ENCODE measurements at regions not wholly inside any gene's neighbourhood (a gene's known extent, or its start where the extent isn't known, plus 50 kb on each side); places are given as distances from the start of the nearest gene placed in this dataset.

- TF ChIP-seq, protein P1, sequence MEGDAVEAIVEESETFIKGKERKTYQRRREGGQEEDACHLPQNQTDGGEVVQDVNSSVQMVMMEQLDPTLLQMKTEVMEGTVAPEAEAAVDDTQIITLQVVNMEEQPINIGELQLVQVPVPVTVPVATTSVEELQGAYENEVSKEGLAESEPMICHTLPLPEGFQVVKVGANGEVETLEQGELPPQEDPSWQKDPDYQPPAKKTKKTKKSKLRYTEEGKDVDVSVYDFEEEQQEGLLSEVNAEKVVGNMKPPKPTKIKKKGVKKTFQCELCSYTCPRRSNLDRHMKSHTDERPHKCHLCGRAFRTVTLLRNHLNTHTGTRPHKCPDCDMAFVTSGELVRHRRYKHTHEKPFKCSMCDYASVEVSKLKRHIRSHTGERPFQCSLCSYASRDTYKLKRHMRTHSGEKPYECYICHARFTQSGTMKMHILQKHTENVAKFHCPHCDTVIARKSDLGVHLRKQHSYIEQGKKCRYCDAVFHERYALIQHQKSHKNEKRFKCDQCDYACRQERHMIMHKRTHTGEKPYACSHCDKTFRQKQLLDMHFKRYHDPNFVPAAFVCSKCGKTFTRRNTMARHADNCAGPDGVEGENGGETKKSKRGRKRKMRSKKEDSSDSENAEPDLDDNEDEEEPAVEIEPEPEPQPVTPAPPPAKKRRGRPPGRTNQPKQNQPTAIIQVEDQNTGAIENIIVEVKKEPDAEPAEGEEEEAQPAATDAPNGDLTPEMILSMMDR (IDR thresholded peaks at IDR 0.05; ENCODE audit: low read depth, low read length) = no peak
- H3K27ac ChIP-seq = no peak overlapping the region
- no peaks in the 10 kb centered on the region for H3K27me3 ChIP-seq (ENCODE audit: insufficient read depth, low read depth, severe bottlenecking)
- H3K4me3 ChIP-seq (ENCODE audit: low read depth, low read length) = no peak overlapping the region
- H3K36me3 ChIP-seq = no peaks in the 10 kb centered on the region
- peak; percentile 39 for DNase-seq
- H3K9me3 ChIP-seq (ENCODE audit: severe bottlenecking) = no peaks in the 10 kb centered on the region
These were observed 123.7 kb upstream of the CPEB4 start for GRCh38 chr5:173764332-173765028.

DNA sequence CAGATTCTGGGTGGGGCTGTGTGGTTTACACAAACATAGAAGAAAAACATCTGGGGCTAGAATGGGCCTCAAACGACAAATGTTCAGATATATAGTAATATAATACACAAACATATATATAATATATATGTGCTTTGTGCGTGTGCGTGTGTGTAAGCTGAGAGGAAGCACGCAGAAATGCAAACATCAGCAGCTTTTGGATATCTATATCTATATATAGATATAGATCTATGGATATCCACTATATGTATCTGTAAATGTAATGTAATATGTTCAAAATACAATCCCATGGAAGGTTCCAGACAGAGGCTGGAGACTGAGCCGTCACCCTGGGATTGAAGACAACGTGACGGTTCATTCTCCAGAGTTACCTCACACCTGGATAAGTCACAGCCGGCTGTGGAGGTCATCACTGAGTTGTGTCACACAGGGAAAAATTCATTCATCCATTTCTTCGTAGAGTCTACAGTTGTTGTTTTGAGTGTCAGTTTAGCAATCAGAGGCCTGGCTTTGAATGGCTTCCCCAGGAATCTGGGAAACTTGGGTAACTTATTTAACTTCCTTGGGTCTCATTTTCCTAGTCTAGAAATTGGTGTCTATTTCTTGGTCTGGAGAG lies 123.0 kb upstream of the CPEB4 start:
- no peak for DNase-seq
- no peaks in the 10 kb centered on the region for H3K27me3 ChIP-seq (ENCODE audit: insufficient read depth, low read depth, severe bottlenecking)
- no peaks in the 10 kb centered on the region for H3K9me3 ChIP-seq (ENCODE audit: severe bottlenecking)
- no peak overlapping the region for H3K4me3 ChIP-seq (ENCODE audit: low read depth, low read length)
- H3K36me3 ChIP-seq = no peaks in the 10 kb centered on the region
- no peak overlapping the region for H3K27ac ChIP-seq
- TF ChIP-seq, protein P1 (IDR thresholded peaks at IDR 0.05; ENCODE audit: low read depth, low read length) = no peak

GRCh38 chr5:173765661-173766060 lies 122.5 kb upstream of the CPEB4 start:
- Histone ChIP-seq H3K4me3 (ENCODE audit: low read depth, low read length) (no peak overlapping the region), H3K27ac (no peak overlapping the region), H3K36me3 (no peaks in the 10 kb centered on the region), H3K27me3 (ENCODE audit: insufficient read depth, low read depth, severe bottlenecking) (no peaks in the 10 kb centered on the region), H3K9me3 (ENCODE audit: severe bottlenecking) (no peaks in the 10 kb centered on the region)
- DNase-seq = no peak
- TF ChIP-seq, protein P1 (IDR thresholded peaks at IDR 0.05; ENCODE audit: low read depth, low read length) = no peak

DNA sequence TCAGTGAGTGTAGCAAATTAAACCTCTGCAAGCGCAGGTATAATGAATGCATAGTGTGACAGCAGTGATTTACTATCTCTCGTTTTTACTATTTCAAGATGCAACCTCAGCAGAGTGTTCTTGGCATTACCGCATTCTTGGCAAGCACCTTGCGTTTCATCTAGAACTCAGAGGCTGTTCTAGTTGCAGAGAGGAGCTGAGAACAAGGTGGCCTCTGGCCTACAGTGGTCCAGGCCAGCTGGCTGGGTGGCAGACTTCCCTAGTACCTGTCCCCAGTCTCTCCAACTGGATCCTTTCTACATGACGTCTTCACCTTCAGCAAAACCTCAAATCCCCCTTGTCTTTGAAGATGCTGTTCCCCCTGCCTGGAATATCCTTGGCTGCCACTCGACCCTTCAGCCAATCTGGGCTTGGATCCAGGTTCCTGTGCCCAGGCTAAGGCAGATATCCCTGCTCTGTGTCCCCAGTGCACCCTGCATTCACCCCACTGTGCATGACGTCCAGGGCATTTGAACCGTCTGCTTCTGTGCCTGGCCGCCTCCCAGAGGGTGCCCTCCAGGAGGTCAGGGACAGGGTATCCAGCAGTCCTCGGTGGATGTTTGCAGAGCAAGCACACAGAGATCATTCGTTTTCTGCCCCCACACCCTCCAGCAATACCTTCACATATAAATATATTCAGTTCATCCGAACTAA lies 120.4 kb upstream of the CPEB4 start:
- H3K9me3 ChIP-seq (ENCODE audit: severe bottlenecking) = no peaks in the 10 kb centered on the region
- no peak overlapping the region for H3K27ac ChIP-seq
- H3K4me3 ChIP-seq (ENCODE audit: low read depth, low read length) = no peak overlapping the region
- H3K36me3 ChIP-seq = no peaks in the 10 kb centered on the region
- no peak for DNase-seq
- TF ChIP-seq, protein P1 (IDR thresholded peaks at IDR 0.05; ENCODE audit: low read depth, low read length) = no peak
- no peaks in the 10 kb centered on the region for H3K27me3 ChIP-seq (ENCODE audit: insufficient read depth, low read depth, severe bottlenecking)

DNA sequence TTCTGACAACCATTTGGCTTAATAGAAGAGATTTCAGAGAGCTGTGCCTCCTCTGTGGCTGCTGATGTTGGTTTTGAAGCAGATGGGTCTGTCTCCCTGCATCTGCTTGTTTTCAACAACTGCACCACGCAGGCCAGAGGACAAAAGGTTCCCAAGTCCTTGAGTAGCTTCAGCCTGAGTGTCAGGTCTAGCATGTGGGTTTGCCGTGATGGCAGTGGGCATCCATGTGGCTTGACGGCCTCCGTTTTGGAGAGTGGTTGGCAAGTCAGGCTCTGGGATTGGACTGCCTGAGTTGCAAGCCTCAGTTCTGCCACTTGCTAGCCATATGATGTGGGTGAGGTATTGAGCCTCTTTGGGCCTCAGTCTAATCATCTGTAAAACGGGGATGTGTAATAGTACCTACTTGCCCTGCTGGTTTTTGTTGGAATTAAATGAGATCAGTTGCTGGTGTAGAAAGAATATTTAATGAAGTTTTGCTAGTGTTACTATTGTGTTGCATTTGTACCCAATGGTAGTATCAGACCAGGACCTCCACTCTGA lies 119.8 kb upstream of the CPEB4 start:
- no peak for DNase-seq
- TF ChIP-seq, protein P1 (IDR thresholded peaks at IDR 0.05; ENCODE audit: low read depth, low read length) = no peak
- H3K27ac ChIP-seq = no peak overlapping the region
- H3K36me3 ChIP-seq = no peaks in the 10 kb centered on the region
- H3K27me3 ChIP-seq (ENCODE audit: insufficient read depth, low read depth, severe bottlenecking) = no peaks in the 10 kb centered on the region
- no peaks in the 10 kb centered on the region for H3K9me3 ChIP-seq (ENCODE audit: severe bottlenecking)
- no peak overlapping the region for H3K4me3 ChIP-seq (ENCODE audit: low read depth, low read length)

Data from WERI-Rb-1 (cell line).